GM23338 (cell line): ENCODE measurements at regions not wholly inside any gene's neighbourhood (a gene's known extent, or its start where the extent isn't known, plus 50 kb on each side); places are given as distances from the start of the nearest gene placed in this dataset.

Experiments used
- ATAC-seq: fragments of 200-7000 bp; cut with Tn5 transposase; 3 replicates; pipeline ENCODE4 v1.9.1; 2020
- DNase-seq: peaks from one replicate; pipeline ENCODE4 v3.0.0-alpha.2; 2015; ENCODE audit warnings: low spot score
- H2AFZ ChIP-seq: fragments of 200-600 bp; sonication (generic); 2 replicates; pipeline ENCODE4 v1.8.0; 2016; ENCODE audit warnings: antibody characterized with exemption, mild to moderate bottlenecking, moderate library complexity
- H3F3A ChIP-seq: fragments of 200-600 bp; sonication (generic); replicated peaks from 2 replicates; pipeline ENCODE4 v1.8.0; 2017; ENCODE audit warnings: antibody characterized with exemption, mixed run types, low read depth
- H3K27ac ChIP-seq: fragments of 200-600 bp; sonication (generic); 2 replicates; pipeline ENCODE4 v1.6.1; 2016; ENCODE audit warnings: low read depth
- H3K27me3 ChIP-seq: fragments of 200-600 bp; sonication (generic); 2 replicates; pipeline ENCODE4 v1.8.0; 2016; ENCODE audit warnings: mild to moderate bottlenecking, mixed run types, moderate library complexity; ENCODE audit not compliant: insufficient read depth
- H3K36me3 ChIP-seq: fragments of 200-600 bp; sonication (generic); 2 replicates; pipeline ENCODE4 v1.8.0; 2016; ENCODE audit warnings: mild to moderate bottlenecking; ENCODE audit not compliant: insufficient read depth
- H3K4me1 ChIP-seq: fragments of 200-600 bp; sonication (generic); 2 replicates; pipeline ENCODE4 v1.8.0; 2016; ENCODE audit warnings: mild to moderate bottlenecking, moderate library complexity; ENCODE audit not compliant: insufficient read depth
- H3K4me2 ChIP-seq: fragments of 200-600 bp; sonication (generic); 2 replicates; pipeline ENCODE4 v1.7.1; 2017; ENCODE audit warnings: mixed run types
- H3K4me3 ChIP-seq: fragments of 200-600 bp; sonication (generic); 2 replicates; pipeline ENCODE4 v1.6.1; 2016; ENCODE audit warnings: mixed run types
- H3K79me2 ChIP-seq: fragments of 200-600 bp; sonication (generic); replicated peaks from 2 replicates; pipeline ENCODE4 v1.8.0; 2017; ENCODE audit warnings: mild to moderate bottlenecking; ENCODE audit not compliant: insufficient read depth
- H3K9me2 ChIP-seq: fragments of 200-600 bp; sonication (generic); 2 replicates; pipeline ENCODE4 v1.8.0; 2017; ENCODE audit not compliant: insufficient read depth
- H4K20me1 ChIP-seq: fragments of 200-600 bp; sonication (generic); replicated peaks from 2 replicates; pipeline ENCODE4 v1.8.0; 2017; ENCODE audit warnings: mild to moderate bottlenecking; ENCODE audit not compliant: insufficient read depth
- H3K27ac Mint-ChIP-seq: 2 replicates; pipeline ENCODE4 v1.8.0; 2020; ENCODE audit warnings: inconsistent platforms, mild to moderate bottlenecking, moderate library complexity, mixed read lengths
- H3K27me3 Mint-ChIP-seq: 3 replicates; pipeline ENCODE4 v1.8.0; 2022; ENCODE audit warnings: low read depth, mild to moderate bottlenecking, moderate library complexity, mixed read lengths, inconsistent platforms; ENCODE audit not compliant: insufficient read depth, poor library complexity
- H3K36me3 Mint-ChIP-seq: 3 replicates; pipeline ENCODE4 v1.8.0; 2021; ENCODE audit warnings: low read depth, mild to moderate bottlenecking, inconsistent platforms, moderate library complexity, mixed read lengths
- H3K4me1 Mint-ChIP-seq: 3 replicates; pipeline ENCODE4 v1.8.0; 2020; ENCODE audit warnings: mild to moderate bottlenecking, inconsistent platforms, mixed read lengths
- H3K4me3 Mint-ChIP-seq: 3 replicates; pipeline ENCODE4 v1.8.0; 2021; ENCODE audit warnings: moderate library complexity, mild to moderate bottlenecking, inconsistent platforms, mixed read lengths
- H3K9me3 Mint-ChIP-seq: 3 replicates; pipeline ENCODE4 v1.8.0; 2020; ENCODE audit warnings: moderate library complexity, mild to moderate bottlenecking, inconsistent platforms, mixed read lengths
- CREB1 ChIP-seq: fragments of 250-450 bp; sonication (Bioruptor Pico); IDR thresholded peaks from 2 replicates; pipeline ENCODE4 v1.5.0; 2020; ENCODE audit warnings: low read depth, mild to moderate bottlenecking, moderate library complexity
- CTCF ChIP-seq, 2 experiments: fragments of 200-600 bp in 1 of 2; sonication (generic) in 1 of 2; conservative IDR thresholded peaks; 2 replicates each; pipeline versions ENCODE4 v1.5.1 to v1.6.1; 2016 to 2017; ENCODE audit warnings: antibody characterized with exemption in 2 of 2, low read depth in 2 of 2, mild to moderate bottlenecking in 2 of 2, moderate library complexity in 1 of 2
- ETS1 ChIP-seq: IDR thresholded peaks from 2 replicates; pipeline ENCODE4 v1.6.1; 2016; ENCODE audit warnings: antibody characterized with exemption
- EZH2 ChIP-seq: fragments of 200-600 bp; sonication (generic); IDR thresholded peaks from one replicate; pipeline ENCODE4 v1.8.0; 2017; ENCODE audit warnings: antibody characterized with exemption, mild to moderate bottlenecking, low read depth; ENCODE audit not compliant: unreplicated experiment
- EZH2phosphoT487 ChIP-seq: fragments of 200-600 bp; sonication (generic); IDR thresholded peaks from one replicate; pipeline ENCODE4 v1.8.1; 2018; ENCODE audit warnings: antibody characterized with exemption; ENCODE audit not compliant: unreplicated experiment
- JUNB ChIP-seq: IDR thresholded peaks from one replicate; pipeline ENCODE4 v1.6.1; 2016; ENCODE audit warnings: antibody characterized with exemption; ENCODE audit not compliant: unreplicated experiment
- NANOG ChIP-seq: IDR thresholded peaks from 2 replicates; pipeline ENCODE4 v1.6.1; 2016; ENCODE audit warnings: antibody characterized with exemption, borderline replicate concordance
- POLR2AphosphoS5 ChIP-seq: IDR thresholded peaks from 2 replicates; pipeline ENCODE4 v1.6.1; 2016; ENCODE audit warnings: antibody characterized with exemption, low read depth
- REST ChIP-seq: IDR thresholded peaks from one replicate; pipeline ENCODE4 v1.6.1; 2018; ENCODE audit warnings: antibody characterized with exemption; ENCODE audit not compliant: unreplicated experiment
- STAT1 ChIP-seq: IDR thresholded peaks from one replicate; pipeline ENCODE4 v1.6.1; 2016; ENCODE audit warnings: antibody characterized with exemption; ENCODE audit not compliant: unreplicated experiment
- ZNF114 ChIP-seq: fragments of 250-450 bp; sonication (Bioruptor Pico); IDR thresholded peaks from 2 replicates; pipeline ENCODE4 v1.5.0; 2020; ENCODE audit warnings: mild to moderate bottlenecking, moderate library complexity
- ZNF331 ChIP-seq: fragments of 250-450 bp; sonication (Bioruptor Pico); IDR thresholded peaks from 2 replicates; pipeline ENCODE4 v1.5.0; 2020; ENCODE audit warnings: low read depth, mild to moderate bottlenecking, moderate library complexity
- ZNF462 ChIP-seq: fragments of 250-450 bp; sonication (Bioruptor Pico); IDR thresholded peaks from 2 replicates; pipeline ENCODE4 v1.5.0; 2020; ENCODE audit warnings: mild to moderate bottlenecking, moderate library complexity

GRCh38 chr6:43932259-43933147 is 162.5 kb downstream of the VEGFA start:
- Histone ChIP-seq H3K4me2 (no peak overlapping the region), H3K9me2 (no peaks in the 10 kb centered on the region), H4K20me1 (no peaks in the 10 kb centered on the region), H3F3A (no peaks in the 10 kb centered on the region), H3K27me3 (no peaks in the 10 kb centered on the region), H3K79me2 (no peaks in the 10 kb centered on the region), H3K4me1 (no peaks in the 10 kb centered on the region; the same call in 1 of the 2 replicates), H2AFZ (0 out of 2 replicates have a peak overlapping the region, but pooled peaks have one; percentile 23), H3K36me3 (no peaks in the 10 kb centered on the region), H3K27ac (no peak overlapping the region), H3K4me3 (no peak overlapping the region)
- no peak for TF ChIP-seq NANOG
- TF ChIP-seq EZH2, result no peak
- no peak for TF ChIP-seq CREB1 (CRISPR knock-in tag)
- no peak for TF ChIP-seq REST
- no peak for TF ChIP-seq ETS1
- no peak for TF ChIP-seq JUNB
- TF ChIP-seq EZH2phosphoT487, result no peak
- TF ChIP-seq ZNF331 (CRISPR knock-in tag), result no peak
- TF ChIP-seq POLR2AphosphoS5, result no peak
- no peak for TF ChIP-seq ZNF114 (CRISPR knock-in tag)
- no peak for TF ChIP-seq CTCF (conservative IDR thresholded peaks at IDR 0.05; ENCODE audit: low read depth in 2 of 2)
- TF ChIP-seq STAT1, result no peak
- no peak for TF ChIP-seq ZNF462 (CRISPR knock-in tag)
- Mint-ChIP-seq H3K4me1 (peaks cover 12% of the 10 kb centered on the region), H3K27ac (no peak overlapping the region), H3K4me3 (no peak overlapping the region), H3K9me3 (no peaks in the 10 kb centered on the region), H3K27me3 (peaks cover 18% of the 10 kb centered on the region), H3K36me3 (no peaks in the 10 kb centered on the region)
- ATAC-seq (peak; percentile 31; the same call in 2 of the 3 replicates), DNase-seq (no peak)
